ENCODE measurements at regions not wholly inside any gene's neighbourhood (a gene's known extent, or its start where the extent isn't known, plus 50 kb on each side); places are given as distances from the start of the nearest gene placed in this dataset.

DNA sequence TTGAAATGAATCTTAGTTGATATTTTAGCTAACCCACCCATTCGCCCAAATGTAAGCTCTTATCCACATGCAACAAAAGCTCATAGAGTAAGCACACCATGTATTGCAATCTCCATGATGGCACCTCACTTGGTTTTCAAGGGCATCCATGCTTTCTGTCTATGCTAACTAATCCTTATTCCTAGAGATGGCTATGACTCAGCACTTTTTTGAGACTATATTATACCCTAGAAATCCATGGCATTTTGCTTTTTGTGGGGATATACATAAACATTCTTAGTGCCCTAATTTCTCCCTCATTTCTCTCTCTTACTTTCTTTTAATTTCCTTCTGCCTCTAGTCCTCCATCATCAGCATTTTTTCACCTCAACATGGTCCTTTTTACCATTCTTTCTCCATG lies 168.5 kb upstream of the STT3B start:
- Histone ChIP-seq H3K27ac (no peak overlapping the region), H3K79me2 (ENCODE audit: low read depth) (no peaks in the 10 kb centered on the region), H2AFZ (no peak overlapping the region), H3K9me3 (ENCODE audit: insufficient read depth, low read depth) (no peaks in the 10 kb centered on the region), H3K4me1 (replicated peaks; ENCODE audit: insufficient read depth) (0 out of 2 replicates have a peak, but pooled peaks cover 1% of the 10 kb centered on the region), H3K4me2 (no peak overlapping the region), H3K4me3 (no peak overlapping the region), H3F3A (ENCODE audit: insufficient read depth, low read depth) (no peaks in the 10 kb centered on the region), H4K20me1 (ENCODE audit: insufficient read depth) (no peaks in the 10 kb centered on the region), H3K36me3 (ENCODE audit: low read depth) (no peaks in the 10 kb centered on the region), H3K9me2 (ENCODE audit: insufficient read depth) (no peaks in the 10 kb centered on the region), H3K27me3 (ENCODE audit: insufficient read depth, low read depth) (no peaks in the 10 kb centered on the region)
- ChIA-PET CTCF (interaction anchor here (0.6 to 0.7 kb wide), 2 partner anchors 40 to 265 kb away, joined by 3 read pairs; no protein-coding TSS in a partner anchor), POLR2A (ENCODE audit: unreplicated experiment) (no interaction called here)
- DNase-seq = no peak
- no TSS peak for BruUV-seq (replicated peaks)
- intact Hi-C loops (cut with micrococcal nuclease; ENCODE audit: unreplicated experiment) = no loop called here
- no peak for TF ChIP-seq EZH2 (IDR thresholded peaks at IDR 0.05; ENCODE audit: low read depth)

DNA sequence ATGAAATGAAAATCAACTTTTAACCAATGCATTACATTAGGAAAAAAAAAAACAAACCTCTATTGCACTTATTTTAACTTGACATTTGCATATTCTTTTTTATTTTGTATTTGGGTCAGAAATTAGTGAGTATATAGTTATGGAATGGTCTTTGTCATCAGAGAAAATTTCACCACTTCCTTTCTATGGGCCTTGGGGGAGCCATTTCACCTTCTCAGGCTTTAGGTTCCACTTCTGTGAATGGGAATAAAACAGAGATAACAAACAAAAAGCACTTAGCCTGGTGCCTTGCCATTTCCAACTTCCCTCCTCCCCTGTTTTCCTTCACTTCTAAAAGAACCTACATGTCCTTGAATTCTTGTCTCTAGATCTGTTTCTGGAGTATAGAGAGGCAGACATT lies 168.0 kb upstream of the STT3B start:
- no peaks in the 10 kb centered on the region for H3K9me2 ChIP-seq (ENCODE audit: insufficient read depth)
- intact Hi-C loops (cut with micrococcal nuclease; ENCODE audit: unreplicated experiment) = no loop called here
- H3K9me3 ChIP-seq (ENCODE audit: insufficient read depth, low read depth) = no peaks in the 10 kb centered on the region
- H3K4me3 ChIP-seq = no peak overlapping the region
- no peak for DNase-seq
- H3K4me1 ChIP-seq (replicated peaks; ENCODE audit: insufficient read depth) = peaks cover 7% of the 10 kb centered on the region
- H2AFZ ChIP-seq = no peak overlapping the region
- BruUV-seq (replicated peaks) = no TSS peak
- H3K4me2 ChIP-seq = no peak overlapping the region
- H3K27me3 ChIP-seq (ENCODE audit: insufficient read depth, low read depth) = no peaks in the 10 kb centered on the region
- H3K36me3 ChIP-seq (ENCODE audit: low read depth) = no peaks in the 10 kb centered on the region
- H3F3A ChIP-seq (ENCODE audit: insufficient read depth, low read depth) = no peaks in the 10 kb centered on the region
- H3K79me2 ChIP-seq (ENCODE audit: low read depth) = no peaks in the 10 kb centered on the region
- no peak overlapping the region for H3K27ac ChIP-seq
- TF ChIP-seq, protein P1, sequence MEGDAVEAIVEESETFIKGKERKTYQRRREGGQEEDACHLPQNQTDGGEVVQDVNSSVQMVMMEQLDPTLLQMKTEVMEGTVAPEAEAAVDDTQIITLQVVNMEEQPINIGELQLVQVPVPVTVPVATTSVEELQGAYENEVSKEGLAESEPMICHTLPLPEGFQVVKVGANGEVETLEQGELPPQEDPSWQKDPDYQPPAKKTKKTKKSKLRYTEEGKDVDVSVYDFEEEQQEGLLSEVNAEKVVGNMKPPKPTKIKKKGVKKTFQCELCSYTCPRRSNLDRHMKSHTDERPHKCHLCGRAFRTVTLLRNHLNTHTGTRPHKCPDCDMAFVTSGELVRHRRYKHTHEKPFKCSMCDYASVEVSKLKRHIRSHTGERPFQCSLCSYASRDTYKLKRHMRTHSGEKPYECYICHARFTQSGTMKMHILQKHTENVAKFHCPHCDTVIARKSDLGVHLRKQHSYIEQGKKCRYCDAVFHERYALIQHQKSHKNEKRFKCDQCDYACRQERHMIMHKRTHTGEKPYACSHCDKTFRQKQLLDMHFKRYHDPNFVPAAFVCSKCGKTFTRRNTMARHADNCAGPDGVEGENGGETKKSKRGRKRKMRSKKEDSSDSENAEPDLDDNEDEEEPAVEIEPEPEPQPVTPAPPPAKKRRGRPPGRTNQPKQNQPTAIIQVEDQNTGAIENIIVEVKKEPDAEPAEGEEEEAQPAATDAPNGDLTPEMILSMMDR (conservative IDR thresholded peaks at IDR 0.05) = no peak
- no peak for TF ChIP-seq EZH2 (IDR thresholded peaks at IDR 0.05; ENCODE audit: low read depth)
- ChIA-PET CTCF (interaction anchor here (0.7 kb wide), 1 partner anchor 40 kb away, joined by 3 read pairs; no protein-coding TSS in a partner anchor), POLR2A (ENCODE audit: unreplicated experiment) (no interaction called here)
- H4K20me1 ChIP-seq (ENCODE audit: insufficient read depth) = no peaks in the 10 kb centered on the region

DNA sequence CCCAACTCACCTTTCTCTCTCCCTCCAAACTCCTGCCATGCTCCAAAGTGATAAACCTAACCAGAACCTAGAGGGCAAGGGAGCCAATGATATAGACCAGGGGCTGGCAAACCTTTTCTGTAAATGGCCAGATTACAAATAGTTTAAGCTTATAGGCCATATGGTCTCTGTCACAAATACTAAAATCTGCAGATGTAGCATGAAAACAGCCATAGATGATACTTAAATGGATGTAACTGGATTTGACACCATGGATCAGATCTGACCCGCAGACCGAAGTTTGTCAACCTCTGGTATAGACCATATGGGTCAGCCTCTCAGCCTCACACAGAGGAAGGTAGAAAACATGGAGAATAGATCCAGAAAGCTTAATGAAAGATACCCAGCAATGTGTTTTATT lies 165.2 kb upstream of the STT3B start:
- Histone ChIP-seq H3K9me3 (ENCODE audit: insufficient read depth, low read depth) (no peaks in the 10 kb centered on the region), H3K4me3 (no peak overlapping the region), H3F3A (ENCODE audit: insufficient read depth, low read depth) (peaks cover 4% of the 10 kb centered on the region; the same call in 1 of the 2 replicates), H2AFZ (no peak overlapping the region), H4K20me1 (ENCODE audit: insufficient read depth) (no peaks in the 10 kb centered on the region), H3K36me3 (ENCODE audit: low read depth) (no peaks in the 10 kb centered on the region), H3K4me1 (replicated peaks; ENCODE audit: insufficient read depth) (peaks cover 16% of the 10 kb centered on the region), H3K27ac (no peak overlapping the region), H3K4me2 (no peak overlapping the region), H3K27me3 (ENCODE audit: insufficient read depth, low read depth) (no peaks in the 10 kb centered on the region), H3K79me2 (ENCODE audit: low read depth) (no peaks in the 10 kb centered on the region), H3K9me2 (ENCODE audit: insufficient read depth) (no peaks in the 10 kb centered on the region)
- ChIA-PET CTCF (no interaction called here), POLR2A (ENCODE audit: unreplicated experiment) (no interaction called here)
- intact Hi-C loops (cut with micrococcal nuclease; ENCODE audit: unreplicated experiment) = no loop called here
- no TSS peak for BruUV-seq (replicated peaks)
- DNase-seq = no peak
- TF ChIP-seq EZH2 (IDR thresholded peaks at IDR 0.05; ENCODE audit: low read depth) = no peak
- TF ChIP-seq, protein P1 (conservative IDR thresholded peaks at IDR 0.05) = no peak
